Loucy (cell line): ENCODE measurements at regions not wholly inside any gene's neighbourhood (a gene's known extent, or its start where the extent isn't known, plus 50 kb on each side); places are given as distances from the start of the nearest gene placed in this dataset.

Experiments
- CTCF ChIP-seq: fragments of 200-600 bp; sonication (generic); conservative IDR thresholded peaks from 2 replicates; pipeline ENCODE4 v1.5.1; 2014; ENCODE audit warnings: mild to moderate bottlenecking, antibody characterized with exemption, low read length
- EZH2phosphoT487 ChIP-seq: fragments of 200-600 bp; IDR thresholded peaks from 2 replicates; pipeline ENCODE4 v1.6.1; 2018; ENCODE audit warnings: antibody characterized with exemption, mild to moderate bottlenecking, moderate library complexity, borderline replicate concordance

GRCh38 chr2:12036640-12036983 lies 290.2 kb downstream of the LPIN1 start:
- no peak for TF ChIP-seq CTCF
- TF ChIP-seq EZH2phosphoT487 = no peak
